NOMO-1 treated with dmso at 0.1 percent for 144 hours (cell line): ENCODE measurements at regions not wholly inside any gene's neighbourhood (a gene's known extent, or its start where the extent isn't known, plus 50 kb on each side); places are given as distances from the start of the nearest gene placed in this dataset.

Experiments
- DNase-seq: peaks from one replicate; lab custom pipeline; 2025; ENCODE audit not compliant: unreplicated experiment; lab: John Stamatoyannopoulos, UW

- no peak for DNase-seq
These were observed 68.8 kb upstream of the ALDH1A3 start for GRCh38 chr15:100810831-100811230.

DNA sequence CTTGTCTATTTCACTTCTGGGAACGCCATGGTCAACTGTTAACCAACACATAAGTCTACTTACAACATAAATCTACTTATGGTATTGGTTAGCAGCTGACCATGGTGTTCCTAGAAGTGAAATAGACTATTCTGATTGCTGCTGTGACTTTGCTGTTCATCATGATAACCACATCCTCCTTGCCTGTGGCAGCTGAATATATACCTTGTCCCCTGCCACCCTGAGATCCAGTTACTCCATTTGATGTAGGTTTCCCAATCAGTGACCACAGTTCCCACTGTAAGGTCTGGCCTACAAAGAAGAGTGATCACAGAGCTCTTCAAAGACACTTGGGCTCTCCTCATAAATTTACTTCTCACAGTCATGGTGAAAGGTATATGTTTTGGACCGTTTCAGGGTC lies 66.8 kb upstream of the ALDH1A3 start:
- peak; percentile 93 for DNase-seq

DNA sequence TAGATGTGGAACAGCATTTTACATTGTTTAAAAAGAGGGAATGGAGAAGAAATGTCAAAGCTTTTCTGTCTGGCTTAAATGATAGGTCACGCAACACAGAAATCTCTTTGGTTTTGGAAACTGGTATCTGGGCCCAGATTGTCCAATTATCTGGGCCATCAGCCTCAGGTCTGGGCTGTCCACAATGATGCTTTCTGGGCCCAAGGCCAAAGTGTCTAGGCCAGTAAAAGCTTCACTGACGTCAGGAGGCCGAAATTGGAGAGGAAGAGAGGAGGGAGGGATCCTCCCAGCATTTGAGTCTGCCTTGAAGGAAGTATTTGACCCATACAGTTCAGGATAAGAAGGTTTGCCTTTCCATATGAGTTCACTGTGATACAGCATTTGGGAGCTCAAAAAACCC lies 60.7 kb upstream of the ALDH1A3 start:
- DNase-seq = no peak

DNA sequence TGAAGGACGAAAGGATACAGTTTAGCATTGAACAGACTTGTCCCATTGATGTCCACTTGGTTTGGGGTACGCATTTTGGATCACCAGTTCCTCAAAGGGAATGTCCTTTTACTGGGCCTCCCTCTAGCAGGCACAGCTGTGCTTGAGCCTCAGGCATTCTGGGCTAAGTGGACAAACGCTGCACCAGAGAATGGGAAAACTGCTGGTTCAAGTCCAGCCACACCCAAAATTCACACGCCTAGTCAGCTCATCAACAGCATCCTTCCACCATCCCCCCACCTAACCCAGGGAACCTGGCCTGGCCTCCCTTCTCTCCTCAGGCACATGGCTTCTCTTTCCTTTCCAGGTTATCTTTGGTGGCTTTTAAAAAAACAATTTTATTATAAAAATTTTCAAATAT lies 59.1 kb upstream of the ALDH1A3 start:
- DNase-seq = no peak

- DNase-seq = no peak
These were observed 58.3 kb upstream of the ALDH1A3 start for GRCh38 chr15:100821327-100821726.

DNA sequence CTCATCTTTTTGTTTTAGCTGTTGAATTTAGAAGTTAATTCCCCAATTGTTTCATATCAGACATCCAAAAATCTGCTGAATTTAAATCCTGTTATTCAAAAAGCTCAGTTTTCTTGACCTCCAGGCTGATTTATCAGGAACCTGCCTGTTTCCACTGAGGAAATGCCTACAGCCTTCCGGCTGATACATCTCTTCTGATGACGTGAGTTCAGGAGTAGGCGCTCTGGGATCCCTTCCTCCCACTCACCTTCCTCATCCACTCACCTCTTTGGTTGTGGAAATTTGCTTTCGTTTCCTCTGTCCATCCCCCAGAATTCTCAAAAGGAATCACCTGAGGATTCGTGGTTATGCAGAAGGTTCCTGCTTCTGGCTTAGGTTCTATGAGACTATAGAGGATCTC lies 55.4 kb upstream of the ALDH1A3 start:
- DNase-seq = no peak

GRCh38 chr15:100829457-100829856 lies 50.2 kb upstream of the ALDH1A3 start:
- DNase-seq = no peak
